OCI-LY3 (cell line): ENCODE measurements at regions not wholly inside any gene's neighbourhood (a gene's known extent, or its start where the extent isn't known, plus 50 kb on each side); places are given as distances from the start of the nearest gene placed in this dataset.

ENCODE experiments used
- EZH2phosphoT487 ChIP-seq: fragments of 200-600 bp; shearing (Covaris generic); IDR thresholded peaks from 2 replicates; pipeline ENCODE4 v1.6.1; 2018; ENCODE audit warnings: antibody characterized with exemption, mixed run types, low read depth
- TF ChIP-seq, protein P1 (sequence below): fragments of 200-600, 300-600 bp; sonication (generic); IDR thresholded peaks from 2 replicates; pipeline ENCODE4 v1.5.1; 2014; ENCODE audit warnings: antibody characterized with exemption, low read length, low read depth

DNA sequence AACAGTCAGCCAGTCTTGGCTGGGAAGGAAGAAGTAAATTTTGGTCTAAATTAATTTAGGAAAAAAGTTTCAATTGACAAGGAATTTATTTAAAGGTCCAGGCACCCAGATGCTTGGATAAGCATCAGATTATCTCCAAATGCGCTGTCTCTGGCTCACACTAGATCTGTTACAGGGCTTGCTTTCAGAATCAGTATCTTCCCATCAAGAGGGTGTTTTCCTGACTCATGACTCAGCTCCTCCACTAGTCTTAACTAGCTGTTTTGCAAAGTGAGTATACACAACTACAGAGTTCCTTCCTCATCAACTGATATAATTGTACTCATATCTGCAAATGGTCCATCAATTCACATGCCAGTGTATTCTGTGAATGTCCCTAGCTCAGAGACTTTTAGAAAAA, 482.1 kb upstream of the CPEB2 start:
- TF ChIP-seq, protein P1, sequence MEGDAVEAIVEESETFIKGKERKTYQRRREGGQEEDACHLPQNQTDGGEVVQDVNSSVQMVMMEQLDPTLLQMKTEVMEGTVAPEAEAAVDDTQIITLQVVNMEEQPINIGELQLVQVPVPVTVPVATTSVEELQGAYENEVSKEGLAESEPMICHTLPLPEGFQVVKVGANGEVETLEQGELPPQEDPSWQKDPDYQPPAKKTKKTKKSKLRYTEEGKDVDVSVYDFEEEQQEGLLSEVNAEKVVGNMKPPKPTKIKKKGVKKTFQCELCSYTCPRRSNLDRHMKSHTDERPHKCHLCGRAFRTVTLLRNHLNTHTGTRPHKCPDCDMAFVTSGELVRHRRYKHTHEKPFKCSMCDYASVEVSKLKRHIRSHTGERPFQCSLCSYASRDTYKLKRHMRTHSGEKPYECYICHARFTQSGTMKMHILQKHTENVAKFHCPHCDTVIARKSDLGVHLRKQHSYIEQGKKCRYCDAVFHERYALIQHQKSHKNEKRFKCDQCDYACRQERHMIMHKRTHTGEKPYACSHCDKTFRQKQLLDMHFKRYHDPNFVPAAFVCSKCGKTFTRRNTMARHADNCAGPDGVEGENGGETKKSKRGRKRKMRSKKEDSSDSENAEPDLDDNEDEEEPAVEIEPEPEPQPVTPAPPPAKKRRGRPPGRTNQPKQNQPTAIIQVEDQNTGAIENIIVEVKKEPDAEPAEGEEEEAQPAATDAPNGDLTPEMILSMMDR, result no peak
- TF ChIP-seq EZH2phosphoT487, result no peak
